ENCODE measurements at regions not wholly inside any gene's neighbourhood (a gene's known extent, or its start where the extent isn't known, plus 50 kb on each side); places are given as distances from the start of the nearest gene placed in this dataset.

- no peak overlapping the region for H3K27ac ChIP-seq
- TF ChIP-seq CTCF (IDR thresholded peaks at IDR 0.05): no peak
- intact Hi-C loops (cut with DNase I; ENCODE audit: low total_unique reads): no loop called here
- H3K9me3 ChIP-seq: no peaks in the 10 kb centered on the region
- DNase-seq: no peak
- H3K4me1 ChIP-seq: no peaks in the 10 kb centered on the region
- no peak overlapping the region for H3K4me3 ChIP-seq
- no peaks in the 10 kb centered on the region for H3K36me3 ChIP-seq
- H3K27me3 ChIP-seq: no peaks in the 10 kb centered on the region
Measured at GRCh38 chr5:62685221-62685620, 106.6 kb downstream of the LRRC70 start.

- no peak for DNase-seq
- intact Hi-C loops (cut with DNase I; ENCODE audit: low total_unique reads): no loop called here
- Histone ChIP-seq H3K4me3 (no peak overlapping the region), H3K9me3 (peaks cover 0 to 3% (median 0%) of the 10 kb centered on the region in 3 donors), H3K27ac (no peak overlapping the region), H3K27me3 (no peaks in the 10 kb centered on the region), H3K4me1 (no peaks in the 10 kb centered on the region), H3K36me3 (no peaks in the 10 kb centered on the region)
- no peak for TF ChIP-seq CTCF (IDR thresholded peaks at IDR 0.05)
Measured at GRCh38 chr5:62684310-62684709, 105.7 kb downstream of the LRRC70 start.

GRCh38 chr5:62682059-62682458, 103.4 kb downstream of the LRRC70 start:
- Histone ChIP-seq H3K4me1 (no peaks in the 10 kb centered on the region), H3K27ac (no peak overlapping the region), H3K4me3 (no peak overlapping the region), H3K9me3 (peaks cover 0 to 12% (median 5%) of the 10 kb centered on the region in 3 donors), H3K36me3 (no peaks in the 10 kb centered on the region), H3K27me3 (no peaks in the 10 kb centered on the region)
- DNase-seq: no peak
- intact Hi-C loops (cut with DNase I; ENCODE audit: low total_unique reads): no loop called here
- TF ChIP-seq CTCF (IDR thresholded peaks at IDR 0.05): no peak

- Histone ChIP-seq H3K27me3 (no peaks in the 10 kb centered on the region), H3K27ac (no peak overlapping the region), H3K9me3 (peaks cover 0 to 12% (median 12%) of the 10 kb centered on the region in 3 donors), H3K36me3 (no peaks in the 10 kb centered on the region), H3K4me1 (no peaks in the 10 kb centered on the region), H3K4me3 (no peak overlapping the region)
- intact Hi-C loops (cut with DNase I; ENCODE audit: low total_unique reads): no loop called here
- TF ChIP-seq CTCF (IDR thresholded peaks at IDR 0.05): no peak
- DNase-seq: no peak
Measured at GRCh38 chr5:62681117-62681850, 102.7 kb downstream of the LRRC70 start.

- TF ChIP-seq CTCF (IDR thresholded peaks at IDR 0.05): no peak
- no peaks in the 10 kb centered on the region for H3K4me1 ChIP-seq
- no peak for DNase-seq
- H3K36me3 ChIP-seq: no peaks in the 10 kb centered on the region
- intact Hi-C loops (cut with DNase I; ENCODE audit: low total_unique reads): no loop called here
- H3K9me3 ChIP-seq: peaks cover 0 to 12% (median 12%) of the 10 kb centered on the region in 3 donors
- H3K27ac ChIP-seq: no peak overlapping the region
- no peaks in the 10 kb centered on the region for H3K27me3 ChIP-seq
- no peak overlapping the region for H3K4me3 ChIP-seq
Measured at GRCh38 chr5:62680121-62680520, 101.5 kb downstream of the LRRC70 start.

All from tibial artery (tissue), 4 donors.